Suprapubic skin (tissue), 4 donors: ENCODE measurements at regions not wholly inside any gene's neighbourhood (a gene's known extent, or its start where the extent isn't known, plus 50 kb on each side); places are given as distances from the start of the nearest gene placed in this dataset.

ENCODE experiments used
- DNase-seq, 2 donors: peaks; one replicate each; pipeline ENCODE4 v3.0.0-alpha.2; 2019; ENCODE audit warnings: low spot score in 2 of 2
- H3K27ac ChIP-seq: fragments of 200-600 bp; sonication (generic); one replicate; pipeline ENCODE4 v1.5.1; 2019
- H3K27me3 ChIP-seq: fragments of 200-600 bp; sonication (generic); one replicate; pipeline ENCODE4 v1.5.1; 2019
- H3K36me3 ChIP-seq: fragments of 200-600 bp; sonication (generic); one replicate; pipeline ENCODE4 v1.5.1; 2019
- H3K4me1 ChIP-seq: fragments of 200-600 bp; sonication (generic); one replicate; pipeline ENCODE4 v1.5.1; 2019
- H3K4me3 ChIP-seq: fragments of 200-600 bp; sonication (generic); one replicate; pipeline ENCODE4 v1.5.1; 2019; ENCODE audit warnings: mild to moderate bottlenecking
- H3K9me3 ChIP-seq: fragments of 200-600 bp; sonication (generic); one replicate; pipeline ENCODE4 v1.5.1; 2019
- CTCF ChIP-seq, 2 donors: fragments of 200-600 bp in 1 of 2; fragments of 450-650 bp in 1 of 2; sonication (generic) in 1 of 2; IDR thresholded peaks; one replicate each; pipeline ENCODE4 v1.5.1; 2016 to 2019; ENCODE audit warnings: antibody characterized with exemption in 2 of 2, mild to moderate bottlenecking in 1 of 2, moderate library complexity in 1 of 2
- EP300 ChIP-seq: sonication (generic); formaldehyde crosslinking; IDR thresholded peaks from one replicate; pipeline ENCODE4 v1.6.1; 2017; ENCODE audit warnings: antibody characterized with exemption
- POLR2A ChIP-seq, 2 donors: fragments of 450-650 bp; IDR thresholded peaks; one replicate each; pipeline ENCODE4 v1.6.1; 2017; ENCODE audit warnings: antibody characterized with exemption in 2 of 2, mild to moderate bottlenecking in 2 of 2, moderate library complexity in 2 of 2
- POLR2AphosphoS5 ChIP-seq, 3 donors: sonication (generic); formaldehyde crosslinking; IDR thresholded peaks; one replicate each; pipeline ENCODE4 v1.6.1; 2017; ENCODE audit warnings: antibody characterized with exemption in 3 of 3
- WGBS: methylation state at CpG from one replicate; pipeline ENCODE4 v1.1.5; 2018; 5-methylcytosine and 5-hydroxymethylcytosine counted together

- H3K4me1 ChIP-seq: no peaks in the 10 kb centered on the region
- DNase-seq: no peak
- no peak overlapping the region for H3K27ac ChIP-seq
- no peaks in the 10 kb centered on the region for H3K36me3 ChIP-seq
- H3K9me3 ChIP-seq: no peaks in the 10 kb centered on the region
- no peak for TF ChIP-seq POLR2AphosphoS5 (IDR thresholded peaks at IDR 0.05)
- TF ChIP-seq EP300: no peak
- no peak for TF ChIP-seq CTCF (IDR thresholded peaks at IDR 0.05)
- TF ChIP-seq POLR2A (IDR thresholded peaks at IDR 0.05): no peak
- no peak overlapping the region for H3K4me3 ChIP-seq
- 27% methylated on average over 21 of the region's 29 CpGs for WGBS
- H3K27me3 ChIP-seq: peaks cover 96% of the 10 kb centered on the region
These were observed 248.7 kb downstream of the RBFOX3 start for GRCh38 chr17:79361873-79362771.

- WGBS: 63% methylated on average over 12 of the region's 12 CpGs
- Histone ChIP-seq H3K4me1 (no peaks in the 10 kb centered on the region), H3K9me3 (no peaks in the 10 kb centered on the region), H3K4me3 (no peak overlapping the region), H3K36me3 (no peaks in the 10 kb centered on the region), H3K27ac (no peak overlapping the region), H3K27me3 (peaks cover 96% of the 10 kb centered on the region)
- DNase-seq: no peak
- TF ChIP-seq CTCF (IDR thresholded peaks at IDR 0.05): no peak
- no peak for TF ChIP-seq POLR2AphosphoS5 (IDR thresholded peaks at IDR 0.05)
- TF ChIP-seq EP300: no peak
- TF ChIP-seq POLR2A (IDR thresholded peaks at IDR 0.05): no peak
These were observed 249.6 kb downstream of the RBFOX3 start for GRCh38 chr17:79361221-79361734.

GRCh38 chr17:79360196-79360595, 250.7 kb downstream of the RBFOX3 start:
- WGBS: 81% methylated on average over 17 of the region's 17 CpGs
- Histone ChIP-seq H3K27ac (no peak overlapping the region), H3K36me3 (no peaks in the 10 kb centered on the region), H3K27me3 (peaks cover 94% of the 10 kb centered on the region), H3K4me1 (no peaks in the 10 kb centered on the region), H3K4me3 (no peak overlapping the region), H3K9me3 (no peaks in the 10 kb centered on the region)
- DNase-seq: no peak
- TF ChIP-seq POLR2AphosphoS5 (IDR thresholded peaks at IDR 0.05) (no peak), EP300 (no peak), POLR2A (IDR thresholded peaks at IDR 0.05) (no peak), CTCF (IDR thresholded peaks at IDR 0.05) (no peak)

DNA sequence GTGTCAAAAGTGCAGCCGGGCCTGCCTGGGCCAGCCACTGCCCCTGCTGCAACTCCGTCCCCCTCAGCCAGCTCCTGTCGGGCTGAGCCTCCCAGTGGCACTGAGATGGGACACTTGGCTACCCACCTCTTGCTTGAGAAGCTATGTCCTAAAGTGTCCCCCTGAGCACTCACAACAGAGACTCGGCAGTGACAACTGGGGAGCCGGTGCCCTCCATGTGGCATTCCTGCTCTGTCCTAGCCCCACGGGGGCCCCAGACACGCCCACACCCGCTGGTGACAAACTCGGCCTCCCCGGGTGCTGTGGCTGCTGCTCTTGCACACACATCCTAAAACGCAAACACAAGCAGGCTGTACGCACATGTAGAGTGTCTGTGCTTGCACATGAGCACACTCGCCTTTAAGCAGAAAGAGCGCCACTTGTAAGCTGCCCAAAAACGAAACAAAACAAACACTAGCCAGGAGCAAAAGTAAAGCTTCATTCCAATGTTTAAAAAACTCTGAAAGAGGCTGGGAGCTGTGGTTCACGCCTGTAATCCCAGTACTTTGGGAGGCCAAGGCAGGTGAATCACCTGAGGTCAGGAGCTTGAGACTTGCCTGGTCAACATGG, 253.9 kb downstream of the RBFOX3 start:
- peaks cover 92% of the 10 kb centered on the region for H3K27me3 ChIP-seq
- H3K27ac ChIP-seq: no peak overlapping the region
- 53% methylated on average over 13 of the region's 16 CpGs for WGBS
- H3K9me3 ChIP-seq: no peaks in the 10 kb centered on the region
- DNase-seq: no peak
- H3K4me3 ChIP-seq: no peak overlapping the region
- H3K36me3 ChIP-seq: no peaks in the 10 kb centered on the region
- TF ChIP-seq EP300 (no peak), CTCF (IDR thresholded peaks at IDR 0.05) (no peak), POLR2AphosphoS5 (IDR thresholded peaks at IDR 0.05) (no peak), POLR2A (IDR thresholded peaks at IDR 0.05) (no peak)
- no peaks in the 10 kb centered on the region for H3K4me1 ChIP-seq

DNA sequence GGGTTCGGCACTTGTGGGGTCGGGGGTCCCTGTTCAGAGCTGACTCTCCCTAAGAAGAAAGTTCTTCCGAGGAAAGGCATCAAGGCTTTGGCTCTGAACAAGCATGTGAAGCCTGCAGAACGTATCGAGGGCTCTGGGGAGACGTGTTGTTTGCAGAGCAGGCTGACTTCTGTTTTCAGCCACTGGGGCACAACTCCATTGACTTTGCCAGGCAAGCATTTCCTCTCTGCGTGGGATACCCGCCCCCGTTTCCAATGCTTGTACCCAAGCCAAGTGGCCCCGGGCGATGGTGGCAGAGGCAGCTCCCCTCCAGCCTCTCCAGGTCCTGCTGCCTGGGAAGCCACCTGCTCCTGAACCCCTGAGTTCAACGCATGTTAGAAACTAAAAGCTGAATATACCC, 255.7 kb downstream of the RBFOX3 start:
- Histone ChIP-seq H3K36me3 (no peaks in the 10 kb centered on the region), H3K4me1 (no peaks in the 10 kb centered on the region), H3K27me3 (peaks cover 84% of the 10 kb centered on the region), H3K9me3 (no peaks in the 10 kb centered on the region), H3K27ac (no peak overlapping the region), H3K4me3 (no peak overlapping the region)
- TF ChIP-seq POLR2A (IDR thresholded peaks at IDR 0.05) (no peak), EP300 (no peak), POLR2AphosphoS5 (IDR thresholded peaks at IDR 0.05) (no peak), CTCF (IDR thresholded peaks at IDR 0.05) (no peak)
- DNase-seq: no peak
- 45% methylated on average over 12 of the region's 12 CpGs for WGBS
